PC-3 (cell line): ENCODE measurements at regions not wholly inside any gene's neighbourhood (a gene's known extent, or its start where the extent isn't known, plus 50 kb on each side); places are given as distances from the start of the nearest gene placed in this dataset.

ENCODE experiments used
- CTCF ChIP-seq: fragments of 300-600 bp; sonication (generic); conservative IDR thresholded peaks from 2 replicates; pipeline ENCODE4 v1.5.1; 2017; ENCODE audit warnings: antibody characterized with exemption, low read depth, mild to moderate bottlenecking, low read length
- EZH2phosphoT487 ChIP-seq: fragments of 300-600 bp; sonication (generic); IDR thresholded peaks from 2 replicates; pipeline ENCODE4 v1.6.1; 2018; ENCODE audit warnings: mild to moderate bottlenecking, antibody characterized with exemption, low read length, borderline replicate concordance

GRCh38 chr2:52658598-52658997 lies 1109.0 kb upstream of the CHAC2 start:
- TF ChIP-seq CTCF (no peak), EZH2phosphoT487 (no peak)
